Panc1 (cell line): ENCODE measurements at regions not wholly inside any gene's neighbourhood (a gene's known extent, or its start where the extent isn't known, plus 50 kb on each side); places are given as distances from the start of the nearest gene placed in this dataset.

Source experiments
- CTCF ChIP-seq: fragments of 450-650 bp; IDR thresholded peaks from 2 replicates; pipeline ENCODE4 v1.5.1; 2017; ENCODE audit warnings: mild to moderate bottlenecking
- POLR2AphosphoS5 ChIP-seq: IDR thresholded peaks from 2 replicates; pipeline ENCODE4 v1.6.1; 2012; ENCODE audit warnings: mild to moderate bottlenecking, low read depth, low read length, moderate library complexity

GRCh38 chr5:2155556-2155955 lies 272.8 kb upstream of the IRX4 start:
- TF ChIP-seq CTCF (no peak), POLR2AphosphoS5 (no peak)
